ENCODE measurements at regions not wholly inside any gene's neighbourhood (a gene's known extent, or its start where the extent isn't known, plus 50 kb on each side); places are given as distances from the start of the nearest gene placed in this dataset.

- no peak for TF ChIP-seq NRF1 (IDR thresholded peaks at IDR 0.05; ENCODE audit: low read depth, low read length)
- no peak for TF ChIP-seq TEAD4 (IDR thresholded peaks at IDR 0.05; ENCODE audit: borderline replicate concordance, insufficient read depth)
- TF ChIP-seq EP300 (IDR thresholded peaks at IDR 0.05; ENCODE audit: borderline replicate concordance in 1 of 2, low read depth in 1 of 2, low read length in 1 of 2): 0 out of 4 replicates have a peak, but pooled peaks of 1 of the 2 experiments have one; percentile 10
- TF ChIP-seq RFX5 (IDR thresholded peaks at IDR 0.05; ENCODE audit: low read length): no peak
- TF ChIP-seq ELF1 (IDR thresholded peaks at IDR 0.05): no peak
- 0 out of 2 replicates have a peak, but pooled peaks have one; percentile 13 for TF ChIP-seq NFIC (IDR thresholded peaks at IDR 0.05; ENCODE audit: borderline replicate concordance)
- no peak for TF ChIP-seq CTCF (IDR thresholded peaks at IDR 0.05)
- TF ChIP-seq PBX3 (IDR thresholded peaks at IDR 0.05): peak; percentile 72
- TF ChIP-seq FOSL2 (IDR thresholded peaks at IDR 0.05; ENCODE audit: borderline replicate concordance, low read depth): no peak
- no peak for TF ChIP-seq FOXM1 (IDR thresholded peaks at IDR 0.05; ENCODE audit: low read depth)
- no peak for TF ChIP-seq RCOR1 (IDR thresholded peaks at IDR 0.05; ENCODE audit: low read length)
- TF ChIP-seq REST (IDR thresholded peaks at IDR 0.05; ENCODE audit: low read depth, low read length): no peak
- TF ChIP-seq IRF3 (IDR thresholded peaks at IDR 0.05; ENCODE audit: low read depth, low read length): no peak
- TF ChIP-seq GABPA (IDR thresholded peaks at IDR 0.05; ENCODE audit: low read depth): no peak
- no peak for TF ChIP-seq SMC3 (IDR thresholded peaks at IDR 0.05; ENCODE audit: low read depth, low read length)
- no peak for TF ChIP-seq GATA2 (CRISPR knock-in tag; IDR thresholded peaks at IDR 0.05)
These were observed 128.3 kb downstream of the TMCO5A start (continued) for GRCh38 chr15:38062696-38063095.

Measured in SK-N-SH (cell line).